NOMO-1 treated with dmso at 0.1 percent for 144 hours (cell line): ENCODE measurements at regions not wholly inside any gene's neighbourhood (a gene's known extent, or its start where the extent isn't known, plus 50 kb on each side); places are given as distances from the start of the nearest gene placed in this dataset.

Source experiments
- DNase-seq: peaks from one replicate; lab custom pipeline; 2025; ENCODE audit not compliant: unreplicated experiment; lab: John Stamatoyannopoulos, UW

- DNase-seq, result peak; percentile 20
These were observed 157.2 kb upstream of the CD180 start for GRCh38 chr5:67353500-67354450.

GRCh38 chr5:67350618-67351201 lies 154.1 kb upstream of the CD180 start:
- peak; percentile 80 for DNase-seq

DNA sequence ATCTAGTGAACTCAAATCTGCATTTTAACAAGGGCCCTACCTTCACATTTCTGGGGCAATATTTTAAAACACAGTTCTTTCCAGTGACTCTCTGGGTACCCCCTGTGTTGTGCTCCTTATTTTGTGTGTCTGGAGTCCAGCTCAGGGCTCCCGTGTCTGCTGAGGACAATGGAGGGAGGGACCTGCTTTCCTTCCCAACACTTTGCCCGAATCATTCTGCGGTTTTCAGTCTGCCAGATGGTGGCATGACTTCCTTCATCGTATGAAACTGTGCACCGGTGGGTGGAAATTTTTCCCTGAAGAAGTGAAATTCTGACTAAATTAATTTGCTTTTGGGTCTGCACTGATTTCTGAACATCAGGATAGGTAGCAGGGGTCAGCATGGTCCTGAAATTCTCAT lies 153.6 kb upstream of the CD180 start:
- no peak for DNase-seq

DNA sequence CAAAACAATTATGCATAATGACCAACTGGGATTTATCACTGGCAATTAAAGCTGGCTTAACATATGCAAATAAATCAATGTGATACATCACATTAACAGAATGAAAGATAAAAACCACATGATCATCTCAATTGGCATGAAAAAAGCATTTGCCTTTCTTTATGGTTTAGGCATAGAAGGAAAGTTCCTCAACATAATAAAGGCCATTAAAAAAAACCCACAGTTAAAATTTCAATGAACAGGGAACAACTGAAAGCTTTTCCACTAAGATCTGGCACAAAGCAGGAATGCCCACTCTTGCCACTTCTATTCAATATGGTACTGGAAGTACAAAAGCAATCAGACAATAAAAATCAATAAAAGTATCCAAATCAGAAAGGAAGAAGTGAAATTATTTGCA lies 151.2 kb upstream of the CD180 start:
- DNase-seq, result no peak

- no peak for DNase-seq
These were observed 150.0 kb upstream of the CD180 start for GRCh38 chr5:67346611-67347010.

DNA sequence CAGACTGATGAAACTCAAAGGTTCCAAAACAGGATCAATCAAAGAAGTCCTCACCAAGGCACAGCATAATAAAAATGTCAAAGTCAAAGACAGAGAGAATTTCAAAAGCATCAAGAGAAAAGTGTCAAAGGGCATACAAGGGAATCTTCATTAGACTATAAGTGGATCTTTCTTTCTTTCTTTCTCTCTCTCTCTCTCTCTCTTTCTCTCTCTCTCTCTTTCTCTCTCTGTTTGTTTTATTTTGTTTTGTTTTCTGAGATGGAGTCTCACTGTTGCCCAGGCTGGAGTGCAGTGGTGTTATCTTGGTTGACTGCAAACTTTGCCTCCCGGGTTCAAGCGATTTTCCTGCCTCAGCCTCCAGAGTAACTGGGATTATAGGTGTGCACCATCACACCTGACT lies 148.3 kb upstream of the CD180 start:
- DNase-seq, result no peak

DNA sequence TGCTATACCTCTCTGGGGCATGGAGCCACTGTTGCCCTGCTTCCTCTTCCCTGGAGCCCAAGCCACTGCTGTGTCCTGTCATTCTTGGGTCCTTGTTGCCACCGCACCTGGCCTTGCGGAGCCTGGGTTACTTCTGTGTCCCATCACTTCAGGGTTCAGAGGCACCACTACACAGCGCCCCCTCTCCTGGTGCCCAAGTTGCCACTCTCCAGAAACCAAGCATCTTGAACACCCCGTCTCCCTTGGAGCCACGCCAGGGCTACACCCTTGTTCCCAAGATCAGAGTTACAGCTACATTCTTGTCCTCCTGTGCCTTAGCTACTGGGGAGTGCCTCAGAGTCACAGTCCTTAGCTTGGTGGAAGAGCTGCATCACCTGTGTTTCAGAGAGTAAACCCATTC lies 147.2 kb upstream of the CD180 start:
- no peak for DNase-seq

DNA sequence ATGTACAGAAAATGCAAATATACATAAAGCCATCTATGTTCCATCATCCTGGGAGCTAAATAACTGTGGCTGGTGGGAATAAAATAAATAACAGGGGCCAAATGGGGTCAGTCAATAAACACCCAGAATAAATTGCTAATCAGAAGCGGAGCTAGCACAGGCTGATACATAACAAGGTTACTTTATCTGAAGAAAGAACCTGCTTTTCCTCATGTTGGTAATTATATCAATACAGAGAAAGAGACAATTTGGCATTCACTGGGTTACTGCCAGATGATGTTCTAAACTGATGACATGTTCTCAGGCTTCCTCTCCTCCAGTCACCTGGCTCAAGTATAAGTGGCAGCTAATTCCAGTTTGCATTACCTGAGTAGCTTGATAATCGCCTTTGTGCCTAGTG lies 144.9 kb upstream of the CD180 start:
- no peak for DNase-seq

DNA sequence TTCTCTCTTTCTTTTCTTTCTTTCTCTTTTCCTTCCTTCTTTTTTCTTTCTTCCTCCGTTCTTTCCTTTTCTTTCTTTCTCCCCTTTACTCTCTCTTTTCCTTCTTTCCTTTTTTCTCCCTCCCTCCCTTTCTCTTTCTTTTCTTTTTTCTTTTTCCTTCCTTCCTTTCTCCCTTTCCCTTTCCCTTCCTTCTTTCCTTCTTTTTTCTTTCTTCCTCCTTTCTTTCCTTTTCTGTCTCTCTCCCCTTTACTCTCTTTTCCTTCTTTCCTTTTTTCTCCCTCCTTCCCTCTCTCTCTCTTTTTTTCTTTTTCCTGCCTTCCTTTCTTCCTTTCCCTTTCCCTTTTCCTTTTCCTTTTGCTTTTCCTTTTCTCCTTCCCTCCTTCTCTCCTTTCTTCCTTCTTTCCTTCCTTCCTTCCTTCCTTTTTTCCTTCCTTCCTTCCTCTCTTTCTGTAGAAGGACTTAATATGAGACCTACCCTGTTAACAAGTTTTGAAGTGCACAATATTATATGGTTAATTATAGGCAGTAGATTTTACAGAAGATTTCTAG lies 142.7 kb upstream of the CD180 start:
- no peak for DNase-seq

DNA sequence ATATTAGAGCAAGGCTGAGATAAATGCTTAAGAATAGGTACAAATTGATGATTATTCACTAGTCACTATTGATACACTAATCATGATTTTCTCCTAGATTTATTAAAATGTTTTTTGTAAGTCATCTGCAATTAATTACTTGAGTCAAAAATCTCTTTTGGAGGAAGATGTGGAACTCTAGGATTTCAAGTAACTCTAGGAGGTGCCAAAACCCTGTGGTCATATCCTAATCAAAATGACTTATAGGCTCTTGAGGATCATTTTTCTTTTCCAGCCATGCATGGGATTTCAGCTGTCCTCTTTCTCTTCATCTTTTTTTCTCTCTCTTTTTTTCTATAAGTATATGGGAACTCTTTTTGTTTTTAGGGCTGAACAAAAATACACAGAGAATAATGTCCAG lies 141.8 kb upstream of the CD180 start:
- DNase-seq, result no peak

- DNase-seq, result no peak
These were observed 141.2 kb upstream of the CD180 start for GRCh38 chr5:67337751-67338150.

DNA sequence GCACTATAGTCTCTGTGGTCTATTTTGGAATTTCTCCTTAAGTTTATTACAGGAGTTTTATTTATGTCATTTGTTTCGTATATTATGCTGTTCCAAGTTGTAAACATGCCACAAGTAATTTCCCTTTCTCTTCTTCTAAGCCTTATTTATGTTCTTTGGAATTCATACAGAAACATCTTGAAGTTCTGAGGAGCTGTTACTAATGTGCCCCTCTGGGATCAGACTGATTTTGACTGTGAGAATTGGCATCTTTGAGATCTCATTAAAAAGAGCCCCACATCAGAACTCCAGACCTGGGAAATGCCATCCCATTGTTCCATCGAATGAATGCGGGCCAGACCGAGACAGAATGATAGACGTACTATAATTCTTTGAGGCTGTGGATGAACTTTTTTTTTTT lies 138.8 kb upstream of the CD180 start:
- DNase-seq, result no peak

DNA sequence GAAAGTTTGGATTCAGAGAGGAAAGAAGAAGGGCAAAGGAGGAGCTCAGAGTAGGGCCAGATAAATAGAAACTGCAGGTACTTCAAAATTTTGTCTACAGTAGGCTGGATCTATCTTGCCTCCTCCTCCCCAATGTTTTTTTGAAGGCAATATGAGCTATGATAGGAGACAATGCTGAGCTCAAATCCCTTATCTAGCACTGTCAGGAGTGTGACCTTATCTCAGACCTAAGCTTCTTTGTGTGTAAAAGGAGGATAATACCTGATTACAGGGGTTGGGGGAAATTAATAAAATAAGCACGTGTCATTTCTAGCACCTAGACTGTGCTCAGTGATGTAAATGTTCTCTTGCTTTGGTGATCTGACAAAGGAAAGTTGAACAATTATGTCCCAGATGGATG lies 137.8 kb upstream of the CD180 start:
- no peak for DNase-seq

GRCh38 chr5:67333171-67333570 lies 136.6 kb upstream of the CD180 start:
- no peak for DNase-seq

GRCh38 chr5:67331296-67331925 lies 134.8 kb upstream of the CD180 start:
- DNase-seq, result no peak

DNA sequence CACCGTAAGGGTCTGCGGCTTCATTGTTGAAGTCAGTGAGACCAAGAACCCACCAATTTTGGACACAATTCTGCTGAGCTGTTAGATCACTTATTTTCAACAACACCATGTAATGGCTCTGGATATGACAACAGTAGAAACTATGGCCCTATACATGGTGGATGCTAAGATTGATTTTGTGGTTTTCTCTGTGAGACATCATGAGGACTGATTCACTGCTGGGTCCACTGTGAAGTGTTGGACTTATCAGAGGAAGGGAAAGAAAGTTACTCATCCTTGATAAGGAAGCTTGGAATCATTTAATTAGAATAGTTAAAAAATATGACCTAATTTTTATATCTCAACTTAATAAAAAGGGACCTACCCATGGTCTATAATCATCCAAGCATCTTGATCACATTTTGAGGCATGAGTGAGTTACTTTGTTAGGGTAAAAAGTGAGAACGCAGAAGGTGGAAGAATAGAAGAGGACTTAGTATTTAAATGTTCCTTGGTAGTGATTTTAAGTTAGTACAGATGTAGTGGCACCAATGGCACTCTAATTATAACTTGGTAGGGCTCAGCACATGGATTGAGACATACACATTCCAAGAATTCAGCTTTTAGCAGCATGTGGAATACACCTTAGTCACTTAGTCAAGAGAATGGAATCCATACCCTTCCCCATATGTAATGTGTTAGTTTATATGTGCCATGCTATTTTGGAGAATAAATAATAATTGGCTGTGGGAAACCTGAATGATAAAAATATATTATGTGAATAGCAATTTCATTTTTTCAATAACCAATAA lies 123.5 kb upstream of the CD180 start:
- no peak for DNase-seq

DNA sequence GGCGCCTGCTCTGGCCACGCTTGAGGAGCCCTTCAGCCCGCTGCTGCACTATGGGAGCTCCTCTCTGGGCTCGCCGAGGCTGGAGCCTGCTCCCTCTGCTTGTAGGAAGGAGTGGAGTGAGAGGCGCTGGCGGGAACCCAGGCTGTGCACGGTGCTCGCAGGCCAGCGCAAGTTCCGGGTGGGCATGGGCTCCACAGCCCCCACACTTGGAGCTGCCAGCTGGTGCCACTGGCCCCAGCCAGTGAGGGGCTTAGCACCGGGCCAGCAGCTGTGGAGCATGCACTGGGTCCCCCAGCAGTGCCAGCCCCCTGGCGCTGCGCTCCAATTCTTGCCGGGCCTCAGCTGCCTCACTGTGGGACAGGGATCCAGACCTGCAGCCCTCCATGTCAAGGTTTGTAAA lies 122.1 kb upstream of the CD180 start:
- DNase-seq, result no peak

DNA sequence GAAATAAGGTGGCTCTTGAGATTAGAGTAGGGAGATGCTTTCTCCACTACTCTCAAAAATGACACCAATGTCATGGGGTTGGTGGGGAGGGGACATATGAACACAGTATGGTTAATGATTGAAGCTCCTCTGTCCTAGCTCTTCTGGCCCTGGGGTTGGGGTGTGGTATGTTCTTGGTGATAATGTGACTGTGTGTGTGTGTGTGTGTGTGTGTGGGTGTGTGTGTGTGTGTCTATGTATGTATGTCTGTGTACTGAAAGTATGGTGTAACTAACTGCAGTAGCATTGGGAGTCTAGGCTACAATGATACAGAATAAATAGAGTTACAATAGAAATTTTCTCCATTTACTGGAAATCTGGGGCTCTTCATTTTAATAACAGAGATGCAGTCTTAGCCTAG lies 121.0 kb upstream of the CD180 start:
- DNase-seq, result no peak

GRCh38 chr5:67316695-67317094 lies 120.1 kb upstream of the CD180 start:
- no peak for DNase-seq

DNA sequence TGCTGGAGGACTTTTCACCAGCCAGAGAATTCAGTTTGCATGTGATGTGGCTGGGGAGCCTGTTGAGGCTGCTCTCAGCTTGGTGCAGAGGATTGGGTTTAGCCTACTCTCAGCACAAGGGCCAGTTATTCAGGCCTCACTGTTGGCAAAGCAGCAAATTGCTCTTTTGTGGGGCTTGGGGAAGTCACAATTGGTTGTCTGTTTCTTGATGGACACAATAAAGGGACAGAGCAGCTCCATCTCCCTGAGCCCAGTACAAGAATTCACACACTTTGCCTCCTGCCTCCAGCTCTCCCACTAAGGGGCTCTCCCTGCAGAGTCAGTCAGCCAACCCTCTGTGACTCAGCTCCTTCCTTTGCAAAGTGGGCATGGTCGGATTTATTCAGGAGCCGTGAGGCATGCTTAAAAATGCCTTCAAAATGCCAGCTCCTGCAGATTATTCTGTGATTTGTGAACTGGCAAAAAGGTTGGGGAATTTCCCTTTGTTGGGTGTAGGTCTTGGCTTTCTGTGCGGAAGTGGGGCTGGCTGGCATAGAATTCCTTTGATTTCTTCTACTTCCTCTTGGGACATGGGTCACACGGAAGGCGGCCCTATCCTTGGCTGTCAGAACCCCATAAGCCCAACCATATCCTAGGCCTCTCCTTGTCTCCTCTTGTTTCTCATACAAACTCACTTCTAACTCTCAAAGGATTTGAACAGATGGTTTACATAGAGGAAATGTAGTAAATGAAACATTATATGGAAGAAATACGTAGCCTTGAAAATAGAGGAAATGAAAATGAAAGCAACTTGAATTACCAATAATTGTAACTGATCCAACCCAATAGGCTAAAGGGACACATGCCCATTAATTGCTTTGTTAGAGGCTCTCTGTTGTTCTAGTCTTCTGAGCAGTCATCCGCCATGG lies 118.7 kb upstream of the CD180 start:
- DNase-seq, result no peak
